CD4-positive, CD25-positive, alpha-beta regulatory T cell (primary cell): ENCODE measurements at regions not wholly inside any gene's neighbourhood (a gene's known extent, or its start where the extent isn't known, plus 50 kb on each side); places are given as distances from the start of the nearest gene placed in this dataset.

ENCODE experiments used
- ATAC-seq, 2 donors: fragments of 150-1000 bp; cut with Tn5 transposase; one replicate each; pipeline ENCODE4 v1.10.0; 2021; ENCODE audit warnings: low read depth in 2 of 2, moderate number of reproducible peaks in 2 of 2, moderate library complexity in 1 of 2
- DNase-seq, 3 donors: peaks; one replicate each; pipeline versions ENCODE4 v3.0.0 to v3.0.0-alpha.2; 2012 to 2022; ENCODE audit warnings: mixed read lengths in 1 of 3
- H3K27ac ChIP-seq: one replicate; pipeline ENCODE4 v1.7.0; 2013; ENCODE audit warnings: mild to moderate bottlenecking, low read length; ENCODE audit not compliant: insufficient read depth, poor library complexity, severe bottlenecking
- H3K27me3 ChIP-seq: one replicate; pipeline ENCODE4 v1.7.0; 2013; ENCODE audit warnings: low read length; ENCODE audit not compliant: control insufficient read depth, insufficient read depth
- H3K36me3 ChIP-seq: one replicate; pipeline ENCODE4 v1.7.0; 2013; ENCODE audit warnings: mild to moderate bottlenecking, low read length, moderate library complexity; ENCODE audit not compliant: control insufficient read depth, insufficient read depth
- H3K4me1 ChIP-seq: 2 replicates; pipeline ENCODE4 v1.7.0; 2013; ENCODE audit warnings: mild to moderate bottlenecking, low read length; ENCODE audit not compliant: insufficient read depth, control insufficient read depth, poor library complexity, severe bottlenecking
- H3K4me3 ChIP-seq: one replicate; pipeline ENCODE4 v1.7.0; 2013; ENCODE audit warnings: low read depth, mild to moderate bottlenecking, low read length, moderate library complexity
- H3K9me3 ChIP-seq, 2 experiments: 1 replicate in 1 of 2; 2 replicates in 1 of 2; pipeline ENCODE4 v1.7.0; 2013; ENCODE audit warnings: low read length in 2 of 2, mild to moderate bottlenecking in 1 of 2, moderate library complexity in 1 of 2; ENCODE audit not compliant: control insufficient read depth in 2 of 2
- H3K27ac Mint-ChIP-seq, 3 donors: one replicate each; pipeline ENCODE4 v1.8.0; 2020 to 2022; ENCODE audit warnings: mild to moderate bottlenecking in 3 of 3, mixed read lengths in 3 of 3, moderate library complexity in 2 of 3
- H3K27me3 Mint-ChIP-seq: one replicate; pipeline ENCODE4 v1.8.0; 2022; ENCODE audit warnings: mild to moderate bottlenecking, mixed read lengths
- H3K36me3 Mint-ChIP-seq: one replicate; pipeline ENCODE4 v1.8.0; 2020; ENCODE audit warnings: mixed read lengths
- H3K4me1 Mint-ChIP-seq, 4 donors: one replicate each; pipeline ENCODE4 v1.8.0; 2020 to 2022; ENCODE audit warnings: mixed read lengths in 4 of 4, mild to moderate bottlenecking in 1 of 4
- H3K4me3 Mint-ChIP-seq, 4 donors: one replicate each; pipeline ENCODE4 v1.8.0; 2020 to 2022; ENCODE audit warnings: mild to moderate bottlenecking in 4 of 4, mixed read lengths in 4 of 4, moderate library complexity in 3 of 4
- H3K9me3 Mint-ChIP-seq, 7 donors: one replicate each; pipeline ENCODE4 v1.8.0; 2020 to 2022; ENCODE audit warnings: mixed read lengths in 7 of 7, mild to moderate bottlenecking in 3 of 7, moderate library complexity in 2 of 7

DNA sequence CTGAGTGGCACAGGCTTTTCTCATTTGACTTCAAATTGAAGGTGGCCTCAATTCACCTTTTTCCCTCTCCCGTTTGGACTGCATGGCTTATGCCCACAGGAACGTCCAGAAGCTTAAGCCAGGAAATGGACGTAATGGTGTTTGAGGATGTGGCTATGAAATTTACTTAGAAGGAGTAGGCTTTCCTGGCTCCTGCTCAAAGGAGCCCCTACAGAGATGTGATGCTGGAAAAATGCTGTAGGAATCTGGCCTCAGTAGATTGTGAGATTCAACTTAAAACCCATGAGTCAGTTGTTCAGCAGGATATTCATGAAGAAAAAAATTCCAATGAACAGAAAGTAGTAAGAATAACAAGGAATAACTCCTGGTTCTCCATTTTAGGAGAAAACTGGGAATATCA, 129.0 kb downstream of the ICOS start:
- Mint-ChIP-seq H3K9me3 (no peaks in the 10 kb centered on the region), H3K27ac (no peak overlapping the region), H3K4me3 (no peak overlapping the region), H3K36me3 (no peaks in the 10 kb centered on the region), H3K27me3 (peaks cover 15% of the 10 kb centered on the region), H3K4me1 (peaks cover 0 to 3% (median 1%) of the 10 kb centered on the region in 4 donors)
- ATAC-seq: no peak
- no peak for DNase-seq
- Histone ChIP-seq H3K27ac (no peak overlapping the region), H3K4me3 (no peak overlapping the region), H3K4me1 (peaks cover 4% of the 10 kb centered on the region), H3K36me3 (no peaks in the 10 kb centered on the region), H3K9me3 (no peaks in the 10 kb centered on the region), H3K27me3 (no peaks in the 10 kb centered on the region)

DNA sequence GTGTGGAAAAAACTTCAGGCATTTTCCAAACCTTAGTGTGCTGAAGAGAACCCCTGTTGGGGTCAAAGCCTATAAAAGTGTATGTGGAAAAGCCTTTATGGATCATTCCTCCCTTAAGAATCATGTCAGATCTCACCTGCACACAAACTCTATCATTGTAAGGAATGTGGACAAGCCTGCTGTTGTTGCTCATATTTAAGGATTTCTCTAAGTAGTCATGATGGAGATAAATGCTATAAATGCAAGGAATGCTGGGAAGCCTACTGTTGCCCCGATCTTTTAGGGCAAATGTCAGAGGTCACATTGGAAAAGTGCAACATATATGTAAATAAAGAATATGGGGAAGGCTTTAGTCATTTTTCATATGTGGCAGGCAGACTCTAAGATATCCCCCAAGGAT, 129.5 kb downstream of the ICOS start:
- Mint-ChIP-seq H3K27ac (no peak overlapping the region), H3K9me3 (no peaks in the 10 kb centered on the region), H3K4me3 (no peak overlapping the region), H3K4me1 (peaks cover 0 to 1% (median under 1%) of the 10 kb centered on the region in 4 donors), H3K36me3 (no peaks in the 10 kb centered on the region), H3K27me3 (peaks cover 15% of the 10 kb centered on the region)
- ATAC-seq (no peak), DNase-seq (no peak)
- no peak overlapping the region for H3K4me3 ChIP-seq
- no peaks in the 10 kb centered on the region for H3K9me3 ChIP-seq
- H3K4me1 ChIP-seq: peaks cover 1% of the 10 kb centered on the region
- H3K27me3 ChIP-seq: no peaks in the 10 kb centered on the region
- no peaks in the 10 kb centered on the region for H3K36me3 ChIP-seq
- H3K27ac ChIP-seq: no peak overlapping the region

DNA sequence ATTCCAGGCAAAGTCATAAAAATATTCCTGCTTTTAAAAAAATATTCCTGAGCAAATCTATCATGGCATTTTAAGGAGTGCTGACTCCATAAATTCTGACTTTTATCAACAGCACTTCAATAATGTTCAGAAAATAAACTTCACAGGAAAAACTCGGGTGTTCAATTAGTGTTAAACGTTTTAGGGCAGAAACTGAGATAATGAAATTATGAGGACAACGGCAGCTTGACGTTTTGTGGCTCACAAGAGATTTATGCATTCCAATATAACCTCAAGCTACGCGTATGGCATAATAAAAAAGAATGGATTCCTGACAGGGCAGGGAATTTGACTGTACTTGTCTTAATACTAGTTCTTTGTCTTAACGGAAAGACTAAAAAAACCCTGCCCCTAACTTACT, 133.2 kb downstream of the ICOS start:
- no peaks in the 10 kb centered on the region for H3K9me3 Mint-ChIP-seq
- ATAC-seq: no peak
- no peak overlapping the region for H3K27ac Mint-ChIP-seq
- Histone ChIP-seq H3K4me1 (no peaks in the 10 kb centered on the region), H3K36me3 (no peaks in the 10 kb centered on the region), H3K27ac (no peak overlapping the region), H3K27me3 (no peaks in the 10 kb centered on the region), H3K9me3 (no peaks in the 10 kb centered on the region), H3K4me3 (no peak overlapping the region)
- H3K4me1 Mint-ChIP-seq: peaks cover 0 to 2% (median 0%) of the 10 kb centered on the region in 4 donors
- H3K27me3 Mint-ChIP-seq: peaks cover 19% of the 10 kb centered on the region
- DNase-seq: no peak
- H3K4me3 Mint-ChIP-seq: no peak overlapping the region
- H3K36me3 Mint-ChIP-seq: no peaks in the 10 kb centered on the region

DNA sequence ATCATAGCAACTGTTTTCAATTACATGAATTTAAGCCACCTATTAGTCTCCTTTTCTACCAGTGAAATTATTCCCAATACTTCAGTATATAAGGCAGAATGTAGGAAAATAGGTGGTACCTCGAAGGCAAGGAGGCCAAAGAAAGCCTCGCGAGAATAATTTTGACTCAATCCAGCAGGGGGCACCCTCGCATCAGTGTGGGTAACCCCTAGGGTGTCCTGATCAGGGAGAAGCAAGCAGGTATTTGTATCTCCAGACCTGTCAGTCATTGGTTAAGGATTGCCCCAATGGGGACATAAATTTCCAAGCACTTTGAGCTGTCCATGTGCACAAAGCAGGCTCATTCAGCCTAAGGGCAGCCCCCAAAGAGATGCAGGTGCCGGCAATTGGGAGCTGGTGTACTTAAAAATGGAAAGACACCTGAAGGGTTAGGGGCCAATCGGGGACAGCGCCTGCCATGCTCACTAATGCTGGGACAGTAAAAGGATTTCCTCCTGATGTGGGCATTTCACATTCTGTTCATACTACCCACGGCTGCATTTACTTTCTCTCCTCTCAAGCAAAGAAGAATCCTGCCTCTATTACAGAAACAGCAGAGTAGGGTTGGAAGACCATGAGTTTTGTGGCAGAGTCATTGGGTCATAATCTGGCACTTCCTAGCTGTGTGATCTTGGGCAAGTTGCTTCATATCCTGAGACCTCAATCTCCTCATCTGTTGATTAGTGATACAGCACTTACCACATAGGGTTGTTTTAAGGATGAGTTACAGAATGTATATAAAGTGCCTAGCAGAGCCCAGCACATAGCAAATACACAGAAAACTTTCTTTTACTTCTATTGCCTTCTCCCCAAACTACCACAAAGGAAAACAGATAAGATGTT, 136.1 kb downstream of the ICOS start:
- Histone ChIP-seq H3K27me3 (no peaks in the 10 kb centered on the region), H3K4me3 (no peak overlapping the region), H3K36me3 (no peaks in the 10 kb centered on the region), H3K9me3 (no peaks in the 10 kb centered on the region), H3K27ac (no peak overlapping the region), H3K4me1 (no peaks in the 10 kb centered on the region)
- Mint-ChIP-seq H3K4me1 (peaks cover 0 to 2% (median 0%) of the 10 kb centered on the region in 4 donors), H3K36me3 (no peaks in the 10 kb centered on the region), H3K27me3 (peaks cover 20% of the 10 kb centered on the region), H3K4me3 (no peak overlapping the region), H3K9me3 (no peaks in the 10 kb centered on the region), H3K27ac (no peak overlapping the region)
- ATAC-seq (no peak), DNase-seq (peak; percentile 8 to 68 (median 41))

DNA sequence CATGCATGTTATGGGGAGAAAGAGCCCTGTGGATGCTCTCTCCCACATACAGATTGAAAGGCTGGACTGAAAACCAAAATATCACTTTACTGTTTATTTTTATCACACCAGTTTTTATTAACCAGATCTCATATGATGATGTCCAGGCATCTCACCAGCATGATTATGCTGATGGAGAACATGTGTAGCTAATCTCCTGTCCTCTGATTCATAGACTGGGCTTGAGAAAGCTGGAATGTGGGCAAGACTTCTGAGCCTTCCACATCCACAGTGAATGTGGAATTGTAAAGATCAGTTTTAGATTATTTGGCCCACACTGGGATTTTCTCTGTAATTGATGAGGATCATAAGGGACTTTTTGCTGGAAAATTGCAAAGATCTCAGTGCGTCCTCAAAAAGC, 137.9 kb downstream of the ICOS start:
- Mint-ChIP-seq H3K4me1 (peaks cover 0 to 2% (median 0%) of the 10 kb centered on the region in 4 donors), H3K4me3 (no peak overlapping the region), H3K36me3 (no peaks in the 10 kb centered on the region), H3K9me3 (peaks cover 0 to 1% (median 0%) of the 10 kb centered on the region in 7 donors), H3K27ac (no peak overlapping the region), H3K27me3 (peaks cover 20% of the 10 kb centered on the region)
- H3K9me3 ChIP-seq: no peaks in the 10 kb centered on the region
- no peak for ATAC-seq
- H3K27me3 ChIP-seq: no peaks in the 10 kb centered on the region
- H3K4me3 ChIP-seq: no peak overlapping the region
- no peaks in the 10 kb centered on the region for H3K36me3 ChIP-seq
- no peaks in the 10 kb centered on the region for H3K4me1 ChIP-seq
- no peak for DNase-seq
- H3K27ac ChIP-seq: no peak overlapping the region

DNA sequence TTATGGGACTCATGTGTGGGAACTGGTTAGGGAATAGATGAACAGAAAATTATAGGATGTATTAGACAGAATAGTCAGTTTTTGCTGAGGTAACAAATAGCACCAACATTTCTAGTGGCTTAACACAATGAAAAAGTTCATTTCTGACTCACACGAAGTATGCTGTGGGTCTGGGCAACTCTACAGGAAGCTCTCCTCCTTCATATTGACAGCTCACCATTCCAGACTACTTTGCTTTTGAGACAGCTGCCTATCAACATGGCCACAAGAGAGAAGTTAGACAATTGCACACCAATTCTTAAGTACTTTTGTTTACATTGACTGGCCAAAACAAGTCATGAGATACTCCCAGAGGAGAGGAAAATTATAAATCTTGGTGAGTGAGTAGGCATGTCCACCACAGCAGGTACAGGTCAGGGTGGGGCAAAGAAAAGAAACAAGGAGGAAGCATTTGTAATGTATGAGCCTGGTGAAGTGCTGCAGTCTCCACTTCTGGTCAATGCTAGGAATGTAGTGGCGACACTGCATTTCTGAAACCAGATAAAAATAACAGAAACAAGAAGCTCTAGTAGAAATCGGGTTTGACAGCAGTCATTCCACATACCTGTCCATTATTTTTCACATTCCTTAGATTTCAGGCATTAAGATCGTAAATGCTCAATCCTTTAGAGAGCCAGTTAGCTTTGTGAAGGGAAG, 141.6 kb downstream of the ICOS start:
- Histone ChIP-seq H3K9me3 (no peaks in the 10 kb centered on the region), H3K27ac (no peak overlapping the region), H3K4me1 (no peaks in the 10 kb centered on the region), H3K4me3 (no peak overlapping the region), H3K36me3 (no peaks in the 10 kb centered on the region), H3K27me3 (no peaks in the 10 kb centered on the region)
- Mint-ChIP-seq H3K9me3 (peaks cover 0 to 1% (median 0%) of the 10 kb centered on the region in 7 donors), H3K4me1 (no peaks in the 10 kb centered on the region), H3K27me3 (peaks cover 10% of the 10 kb centered on the region), H3K36me3 (no peaks in the 10 kb centered on the region), H3K4me3 (no peak overlapping the region), H3K27ac (no peak overlapping the region)
- ATAC-seq: no peak
- DNase-seq: no peak

DNA sequence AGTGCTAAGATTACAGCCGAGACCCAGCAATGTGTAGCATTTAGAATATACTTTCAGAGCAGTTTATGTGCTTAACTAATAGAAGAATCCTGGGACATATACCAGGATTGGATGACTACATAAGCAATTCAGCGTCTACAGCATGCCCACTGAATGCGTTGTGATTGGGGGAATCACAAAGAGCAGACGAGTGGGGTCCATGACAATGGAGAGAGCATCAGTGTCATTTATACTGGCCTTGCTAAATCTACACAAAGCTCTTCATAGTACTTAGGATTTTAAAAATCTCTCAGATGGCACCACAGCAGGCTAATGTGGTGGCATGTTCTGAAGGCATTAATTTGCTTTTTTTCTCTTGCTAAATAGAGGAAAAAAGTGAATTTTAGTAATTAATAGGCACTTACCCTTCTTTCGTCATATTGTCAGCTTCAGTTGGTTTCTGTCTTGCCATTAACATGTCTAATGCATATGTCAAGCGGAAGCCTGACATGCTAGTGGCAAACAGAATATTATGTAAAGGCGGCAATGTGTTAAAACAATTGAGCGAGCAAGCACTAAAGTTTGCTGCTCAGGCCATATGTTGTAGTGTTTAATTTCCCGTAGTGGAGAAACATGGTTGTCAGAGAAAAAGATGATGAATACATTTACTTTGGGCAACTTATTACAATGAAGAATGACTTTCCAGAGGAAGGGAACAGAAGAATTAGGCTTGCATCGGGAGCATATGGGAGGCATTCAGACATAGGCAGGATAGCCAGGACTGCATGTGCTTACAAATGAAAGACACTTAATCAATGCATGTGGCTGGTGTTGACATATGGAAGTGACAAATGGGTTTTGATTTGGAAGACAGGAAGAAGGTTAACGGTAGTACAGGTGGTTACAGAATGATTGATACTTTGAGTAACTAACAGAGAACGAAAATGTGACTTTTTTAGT, 145.2 kb downstream of the ICOS start:
- ATAC-seq: no peak
- H3K9me3 Mint-ChIP-seq: peaks cover 0 to 1% (median 0%) of the 10 kb centered on the region in 7 donors
- no peaks in the 10 kb centered on the region for H3K4me1 ChIP-seq

More for the DNA sequence above, 145.2 kb downstream of the ICOS start:
- Mint-ChIP-seq H3K4me1 (no peaks in the 10 kb centered on the region), H3K36me3 (no peaks in the 10 kb centered on the region), H3K27me3 (peaks cover 14% of the 10 kb centered on the region), H3K4me3 (no peak overlapping the region), H3K27ac (no peak overlapping the region)
- H3K9me3 ChIP-seq: no peaks in the 10 kb centered on the region
- H3K36me3 ChIP-seq: no peaks in the 10 kb centered on the region
- H3K27ac ChIP-seq: no peak overlapping the region
- DNase-seq: no peak
- H3K27me3 ChIP-seq: no peaks in the 10 kb centered on the region
- H3K4me3 ChIP-seq: no peak overlapping the region
